A673 (cell line): ENCODE measurements at regions not wholly inside any gene's neighbourhood (a gene's known extent, or its start where the extent isn't known, plus 50 kb on each side); places are given as distances from the start of the nearest gene placed in this dataset.

ENCODE experiments used
- EZH2 ChIP-seq: fragments of 200-600 bp; sonication (generic); IDR thresholded peaks from 2 replicates; pipeline ENCODE4 v1.6.1; 2017; ENCODE audit warnings: borderline replicate concordance, low read depth, mild to moderate bottlenecking, mixed read lengths, antibody characterized with exemption, low read length; ENCODE audit not compliant: poor library complexity, severe bottlenecking
- TF ChIP-seq, protein P1 (sequence below): fragments of 300-800, 200-600 bp; sonication (generic); conservative IDR thresholded peaks from 2 replicates; pipeline ENCODE4 v1.5.1; 2017; ENCODE audit warnings: low read depth, mild to moderate bottlenecking, antibody characterized with exemption, low read length, moderate library complexity, mixed read lengths

DNA sequence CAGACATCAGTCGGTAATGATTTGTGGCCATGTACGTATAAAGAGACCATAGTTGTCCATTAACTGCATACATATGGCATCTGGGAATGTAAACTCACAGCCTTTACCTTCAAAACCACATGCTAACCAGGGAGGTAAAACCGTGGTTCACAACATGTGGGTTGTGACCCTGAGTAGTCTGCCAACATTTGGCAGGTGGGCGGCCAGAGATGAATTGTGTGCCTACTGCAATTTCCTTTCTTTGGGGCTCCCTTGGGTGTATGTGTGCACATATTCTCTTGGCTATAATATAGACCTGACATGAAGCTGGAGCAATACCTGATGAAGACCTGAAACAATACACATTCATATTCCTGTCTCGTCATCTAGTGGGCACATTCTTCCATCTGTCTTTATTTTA, 396.0 kb downstream of the MLLT3 start:
- no peak for TF ChIP-seq EZH2
- TF ChIP-seq, protein P1, sequence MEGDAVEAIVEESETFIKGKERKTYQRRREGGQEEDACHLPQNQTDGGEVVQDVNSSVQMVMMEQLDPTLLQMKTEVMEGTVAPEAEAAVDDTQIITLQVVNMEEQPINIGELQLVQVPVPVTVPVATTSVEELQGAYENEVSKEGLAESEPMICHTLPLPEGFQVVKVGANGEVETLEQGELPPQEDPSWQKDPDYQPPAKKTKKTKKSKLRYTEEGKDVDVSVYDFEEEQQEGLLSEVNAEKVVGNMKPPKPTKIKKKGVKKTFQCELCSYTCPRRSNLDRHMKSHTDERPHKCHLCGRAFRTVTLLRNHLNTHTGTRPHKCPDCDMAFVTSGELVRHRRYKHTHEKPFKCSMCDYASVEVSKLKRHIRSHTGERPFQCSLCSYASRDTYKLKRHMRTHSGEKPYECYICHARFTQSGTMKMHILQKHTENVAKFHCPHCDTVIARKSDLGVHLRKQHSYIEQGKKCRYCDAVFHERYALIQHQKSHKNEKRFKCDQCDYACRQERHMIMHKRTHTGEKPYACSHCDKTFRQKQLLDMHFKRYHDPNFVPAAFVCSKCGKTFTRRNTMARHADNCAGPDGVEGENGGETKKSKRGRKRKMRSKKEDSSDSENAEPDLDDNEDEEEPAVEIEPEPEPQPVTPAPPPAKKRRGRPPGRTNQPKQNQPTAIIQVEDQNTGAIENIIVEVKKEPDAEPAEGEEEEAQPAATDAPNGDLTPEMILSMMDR, result no peak
